Urinary bladder (tissue), 3 donors: ENCODE measurements at regions not wholly inside any gene's neighbourhood (a gene's known extent, or its start where the extent isn't known, plus 50 kb on each side); places are given as distances from the start of the nearest gene placed in this dataset.

Source experiments
- DNase-seq: peaks from one replicate; pipeline ENCODE4 v3.0.0-alpha.2; 2015; ENCODE audit errors: extremely low spot score
- H3K27ac ChIP-seq: one replicate; pipeline ENCODE4 v1.5.1; 2013; ENCODE audit warnings: low read depth, mild to moderate bottlenecking, moderate library complexity
- H3K36me3 ChIP-seq: one replicate; pipeline ENCODE4 v1.6.1; 2013; ENCODE audit warnings: mild to moderate bottlenecking, moderate library complexity; ENCODE audit not compliant: insufficient read depth
- H3K4me1 ChIP-seq: one replicate; pipeline ENCODE4 v1.6.1; 2013; ENCODE audit warnings: mild to moderate bottlenecking, moderate library complexity; ENCODE audit not compliant: insufficient read depth
- H3K4me3 ChIP-seq: one replicate; pipeline ENCODE4 v1.5.1; 2013; ENCODE audit warnings: low read depth, low read length
- WGBS: extraction: QIAGEN DNeasy Blood & Tissue Kit; methylation state at CpG from one replicate; pipeline ENCODE4 v1.1.7; 2013; 5-methylcytosine and 5-hydroxymethylcytosine counted together
- donor health status: healthy with polysubstance abuse.
- donor health status: healthy.

DNA sequence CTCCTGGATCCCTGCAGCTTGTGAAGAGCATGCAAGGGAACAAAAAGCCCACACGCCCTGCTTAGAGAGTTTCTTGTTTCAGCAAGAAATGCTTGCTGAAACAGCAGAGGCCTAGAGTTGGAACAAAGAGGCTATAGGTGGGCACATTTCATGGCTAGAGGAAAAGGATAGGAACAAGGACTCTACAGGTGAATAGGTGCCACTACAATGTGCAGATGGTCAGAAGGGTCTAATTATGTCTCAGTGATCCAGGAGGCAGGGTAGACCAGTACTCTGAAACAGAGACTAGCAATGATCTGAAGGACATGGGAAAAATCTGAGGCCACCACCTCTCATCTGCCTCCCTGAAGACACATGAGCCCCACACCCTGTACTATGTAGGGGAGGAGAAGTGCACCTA is 609.0 kb downstream of the REEP3 start:
- Histone ChIP-seq H3K4me3 (no peak overlapping the region), H3K36me3 (no peaks in the 10 kb centered on the region), H3K4me1 (no peaks in the 10 kb centered on the region), H3K27ac (no peak overlapping the region)
- no peak for DNase-seq
- WGBS: 71% methylated on average over 1 of the region's 1 CpG

DNA sequence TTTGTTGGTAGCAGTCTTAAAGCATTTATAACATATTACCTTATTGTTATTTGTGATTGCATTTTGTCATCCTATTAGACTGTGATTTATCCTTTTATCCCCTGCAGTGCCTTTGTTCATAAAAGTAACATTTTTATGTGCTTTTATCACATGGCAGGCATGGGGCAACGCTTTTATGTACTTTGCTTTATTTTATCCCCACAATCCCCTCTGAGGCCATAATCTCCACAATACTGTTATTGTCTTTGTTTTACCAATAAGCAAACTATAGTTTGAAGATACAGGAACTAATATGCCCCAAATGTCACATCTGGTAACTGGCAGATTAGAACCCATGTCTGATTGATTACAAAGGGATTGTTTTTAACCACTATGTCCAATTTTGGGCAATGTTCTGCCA is 613.5 kb downstream of the REEP3 start:
- DNase-seq: no peak
- H3K36me3 ChIP-seq: no peaks in the 10 kb centered on the region
- H3K4me1 ChIP-seq: no peaks in the 10 kb centered on the region
- H3K27ac ChIP-seq: no peak overlapping the region
- H3K4me3 ChIP-seq: no peak overlapping the region
- whole genome bisulfite sequencing: 43% methylated on average over 1 of the region's 1 CpG

DNA sequence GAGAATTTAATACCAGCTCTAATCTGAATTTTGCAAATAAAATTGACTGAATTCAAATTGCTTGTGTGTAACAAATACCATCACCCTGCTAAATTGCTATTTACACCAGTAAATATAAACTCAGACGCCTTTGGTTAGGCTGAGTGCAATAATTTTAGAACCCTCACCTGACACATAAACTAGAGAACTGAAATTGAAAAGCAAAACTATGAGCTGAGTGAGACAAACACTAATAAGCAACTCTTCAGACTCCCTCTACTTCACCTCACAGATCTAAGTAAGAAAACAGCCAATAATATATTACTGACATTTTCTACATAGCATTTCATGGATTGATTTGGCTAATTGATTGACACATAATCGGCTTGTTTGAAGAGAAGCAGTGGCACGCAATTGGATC is 621.2 kb downstream of the REEP3 start:
- WGBS: 86% methylated on average over 3 of the region's 3 CpGs
- no peak overlapping the region for H3K27ac ChIP-seq

DNA sequence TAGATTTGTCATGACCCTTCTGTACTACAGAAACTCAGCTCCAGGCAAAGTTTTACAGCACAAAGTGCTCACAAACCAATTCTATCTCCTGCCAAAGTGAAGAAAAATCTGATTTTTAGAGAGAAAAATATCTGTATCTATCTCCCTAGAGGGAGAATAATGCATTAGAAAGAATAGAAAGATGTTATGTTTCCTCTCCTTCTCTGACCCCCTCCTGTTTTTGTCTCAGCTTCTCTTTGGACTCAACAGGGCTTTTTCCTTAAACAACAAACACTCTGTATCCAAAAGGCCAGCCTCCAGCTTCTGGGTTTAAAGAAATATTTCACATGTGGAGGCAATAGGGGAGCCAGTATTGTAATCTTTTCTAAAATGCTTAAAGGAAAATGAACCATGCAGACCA is 627.4 kb downstream of the REEP3 start:
- no peaks in the 10 kb centered on the region for H3K36me3 ChIP-seq
- H3K4me1 ChIP-seq: no peaks in the 10 kb centered on the region
- no peak for DNase-seq
- H3K4me3 ChIP-seq: no peak overlapping the region
- H3K27ac ChIP-seq: no peak overlapping the region

More for the DNA sequence above, 621.2 kb downstream of the REEP3 start:
- DNase-seq: no peak
- no peaks in the 10 kb centered on the region for H3K4me1 ChIP-seq
- no peak overlapping the region for H3K4me3 ChIP-seq
- H3K36me3 ChIP-seq: no peaks in the 10 kb centered on the region

DNA sequence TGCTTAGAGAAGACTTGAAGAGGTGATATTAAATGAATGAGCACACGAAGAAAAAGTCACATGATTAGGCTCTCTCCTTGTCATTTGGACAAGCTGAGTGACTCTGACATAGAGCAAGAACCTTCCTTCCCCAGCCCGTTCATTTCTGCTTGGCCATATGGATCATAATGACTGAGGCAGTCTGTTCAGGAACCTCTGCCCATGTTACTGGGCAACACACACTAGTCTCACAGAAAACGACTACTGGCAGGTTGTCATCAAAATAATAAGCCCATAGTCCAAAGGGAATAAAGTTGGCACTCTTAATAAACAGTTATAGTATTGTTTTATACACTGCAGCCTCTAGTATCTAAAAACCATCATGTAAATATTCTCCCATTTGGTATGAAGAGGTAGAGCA is 635.0 kb downstream of the REEP3 start:
- H3K4me3 ChIP-seq: no peak overlapping the region
- 55% methylated on average over 3 of the region's 3 CpGs for WGBS
- no peak for DNase-seq
- H3K27ac ChIP-seq: no peak overlapping the region
- H3K4me1 ChIP-seq: no peaks in the 10 kb centered on the region
- no peaks in the 10 kb centered on the region for H3K36me3 ChIP-seq

DNA sequence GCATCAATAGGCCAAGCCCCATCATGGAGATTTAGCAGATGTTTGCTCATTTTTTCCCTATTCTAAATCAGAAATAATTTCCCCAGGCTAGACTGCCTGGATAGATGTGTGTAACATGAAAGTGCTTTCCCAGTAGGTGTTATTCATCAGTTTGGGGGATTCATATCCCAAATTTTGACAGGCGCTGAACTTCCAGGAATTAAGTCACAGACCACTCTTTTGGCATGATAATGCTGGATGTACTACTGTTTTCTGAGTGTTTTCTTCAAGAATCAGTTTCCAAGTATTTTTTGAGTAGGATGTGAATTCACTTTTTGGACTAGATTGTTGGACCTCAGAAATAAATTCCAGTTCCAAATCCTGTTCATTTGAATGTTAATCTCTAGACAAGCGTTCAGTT is 637.4 kb downstream of the REEP3 start:
- DNase-seq: no peak
- no peaks in the 10 kb centered on the region for H3K4me1 ChIP-seq
- 75% methylated on average over 2 of the region's 2 CpGs for WGBS
- H3K36me3 ChIP-seq: no peaks in the 10 kb centered on the region
- H3K27ac ChIP-seq: no peak overlapping the region
- H3K4me3 ChIP-seq: no peak overlapping the region

DNA sequence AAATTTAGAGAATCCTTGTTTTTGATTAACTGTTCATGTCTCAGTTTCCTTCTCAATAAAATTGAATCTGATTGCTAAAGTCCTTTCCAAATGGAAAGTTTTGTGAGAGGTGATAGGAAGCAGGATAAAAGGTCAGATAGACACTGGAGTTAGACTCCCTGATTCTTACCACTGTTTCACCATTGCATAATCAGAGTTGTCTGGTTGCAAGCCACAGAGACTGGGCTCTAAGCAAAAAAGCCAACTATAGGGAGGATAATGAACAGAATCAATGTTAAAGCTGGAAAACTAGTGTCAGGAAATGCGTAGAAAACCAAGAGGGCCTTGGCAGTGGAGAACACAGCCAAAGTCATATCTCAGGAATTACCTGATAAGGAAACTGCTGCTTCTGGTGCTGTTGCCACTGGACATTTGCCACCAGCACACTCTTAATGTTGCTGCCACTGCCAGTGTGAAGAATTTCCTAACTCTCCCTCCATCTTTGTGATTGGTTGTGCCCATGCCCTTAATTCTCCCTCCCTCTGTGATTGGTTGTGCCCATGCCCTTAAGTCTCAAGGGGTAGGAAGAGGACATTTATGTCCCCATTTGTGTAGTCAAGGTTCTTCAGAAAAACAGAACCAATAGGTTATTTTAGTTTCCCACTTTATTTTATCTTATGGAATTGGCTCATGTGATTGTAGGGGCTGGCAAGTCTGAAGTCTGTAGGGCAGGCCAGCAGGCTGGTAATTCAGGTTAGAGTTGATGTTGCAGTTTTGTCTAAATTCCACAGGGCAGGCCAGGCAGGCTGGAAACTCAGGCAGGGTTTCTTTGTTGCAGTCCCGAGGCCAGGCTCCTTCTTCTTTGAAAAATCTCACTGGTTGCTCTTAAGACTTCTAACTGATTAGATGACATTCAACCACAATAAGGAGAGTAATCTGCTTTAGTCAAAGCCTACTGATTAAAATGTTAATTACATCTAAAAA is 639.0 kb downstream of the REEP3 start:
- Histone ChIP-seq H3K36me3 (no peaks in the 10 kb centered on the region), H3K4me3 (no peak overlapping the region), H3K4me1 (no peaks in the 10 kb centered on the region), H3K27ac (no peak overlapping the region)
- DNase-seq: no peak
- 74% methylated on average over 2 of the region's 2 CpGs for WGBS

DNA sequence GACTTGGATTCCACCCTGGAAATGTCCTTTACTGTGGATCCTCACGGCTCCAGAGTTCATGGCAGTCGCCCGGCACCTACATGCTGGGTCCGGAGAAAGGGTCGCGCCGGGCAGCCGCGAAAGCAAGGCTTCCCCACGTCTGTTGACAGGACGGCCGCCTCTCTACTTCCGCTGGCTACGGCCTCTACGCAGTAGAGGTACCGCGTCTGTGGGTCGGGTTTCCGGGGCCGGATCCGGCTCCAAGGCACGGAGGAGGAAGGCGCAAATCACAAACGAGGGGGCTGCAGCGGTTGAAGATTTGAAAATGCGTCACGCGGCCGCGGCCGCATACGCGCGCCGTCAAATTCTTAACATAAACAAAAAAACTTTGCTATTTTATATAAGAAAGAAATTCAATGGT is 649.6 kb downstream of the REEP3 start:
- Histone ChIP-seq H3K36me3 (no peaks in the 10 kb centered on the region), H3K4me3 (no peak overlapping the region), H3K4me1 (no peaks in the 10 kb centered on the region), H3K27ac (no peak overlapping the region)
- DNase-seq: no peak
- 96% methylated on average over 35 of the region's 35 CpGs for WGBS

DNA sequence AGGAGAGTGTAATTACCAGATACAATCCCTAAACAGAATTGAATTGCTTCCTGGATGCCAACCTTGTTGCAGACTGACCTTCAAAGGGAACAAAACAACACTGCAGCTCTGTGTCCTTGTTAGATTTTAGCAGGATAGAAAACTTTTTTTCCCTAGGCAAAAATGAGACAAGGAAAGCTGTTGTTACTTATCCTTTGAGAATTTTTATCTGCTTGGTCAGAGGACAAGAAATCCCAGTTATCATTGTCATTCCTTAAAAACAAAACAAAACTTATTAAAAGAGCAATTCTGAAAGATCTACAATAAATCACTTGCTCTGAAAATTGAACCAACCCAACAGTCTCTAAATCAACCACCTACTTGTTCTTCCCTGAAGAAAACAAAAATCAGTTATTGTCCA is 652.6 kb downstream of the REEP3 start:
- H3K4me1 ChIP-seq: no peaks in the 10 kb centered on the region
- H3K36me3 ChIP-seq: no peaks in the 10 kb centered on the region
- H3K27ac ChIP-seq: no peak overlapping the region
- DNase-seq: no peak
- no peak overlapping the region for H3K4me3 ChIP-seq

DNA sequence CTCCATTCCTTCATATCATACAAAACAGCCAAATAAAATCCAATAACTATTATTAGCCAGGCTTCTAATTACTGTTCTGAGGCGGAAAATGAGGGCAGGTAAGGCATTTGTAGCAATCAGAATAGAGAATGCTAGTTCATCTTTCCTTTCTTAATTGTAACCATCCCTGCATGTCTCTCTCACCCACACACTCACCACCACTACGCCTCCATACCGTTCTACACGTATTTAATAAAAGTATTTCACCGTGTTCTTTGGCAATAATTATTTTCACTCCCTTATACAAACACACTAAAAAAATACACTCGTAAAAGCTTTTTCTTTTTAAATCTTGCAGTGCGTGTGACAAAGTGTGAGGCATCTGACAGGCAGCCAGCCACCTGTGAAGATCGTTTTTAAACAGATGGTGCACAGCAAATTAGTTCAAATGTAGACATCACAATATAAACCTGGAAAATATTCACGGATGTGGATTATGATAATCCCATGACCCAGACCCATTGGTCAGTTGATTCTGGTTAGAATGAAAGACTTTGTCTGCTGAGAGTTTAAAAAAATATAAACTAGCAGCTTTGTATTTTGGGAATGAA is 653.6 kb downstream of the REEP3 start:
- no peak for DNase-seq
- Histone ChIP-seq H3K4me3 (no peak overlapping the region), H3K27ac (no peak overlapping the region), H3K4me1 (no peaks in the 10 kb centered on the region), H3K36me3 (no peaks in the 10 kb centered on the region)
- WGBS: 47% methylated on average over 9 of the region's 9 CpGs

DNA sequence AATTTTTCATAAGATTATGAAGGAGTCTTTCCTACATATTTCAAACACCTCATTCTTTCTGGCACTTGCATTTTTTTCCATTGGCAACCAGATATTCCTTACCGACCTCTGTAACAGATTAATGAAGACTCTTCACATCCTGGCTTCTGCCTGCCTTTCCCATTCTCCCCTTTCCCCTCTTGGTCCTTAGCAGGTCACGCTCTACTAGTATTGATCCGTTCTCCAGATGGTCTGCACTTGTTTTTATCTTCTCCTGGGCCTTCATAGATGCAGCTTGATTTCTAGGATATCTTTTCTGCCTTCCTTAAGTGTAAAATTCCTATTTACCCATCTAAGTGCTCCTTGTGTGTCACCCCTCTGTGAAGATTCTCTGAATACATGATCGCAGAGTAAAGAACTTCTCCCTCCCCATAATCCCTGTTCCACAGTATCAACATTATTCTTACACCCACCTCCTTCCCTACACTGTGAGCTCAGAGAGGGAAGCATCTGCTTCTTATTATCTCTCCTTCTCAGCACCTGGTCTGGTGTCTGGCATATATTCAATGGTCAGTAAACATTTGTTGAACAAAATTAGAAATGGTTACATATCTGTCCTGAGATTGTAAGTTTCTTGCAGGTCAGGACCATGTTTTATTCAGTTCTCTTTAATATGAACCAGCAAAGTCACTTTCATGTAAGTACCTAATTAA is 654.2 kb downstream of the REEP3 start:
- H3K4me3 ChIP-seq: no peak overlapping the region
- WGBS: 66% methylated on average over 4 of the region's 4 CpGs
- no peaks in the 10 kb centered on the region for H3K36me3 ChIP-seq
- DNase-seq: no peak
- no peak overlapping the region for H3K27ac ChIP-seq
- H3K4me1 ChIP-seq: no peaks in the 10 kb centered on the region

DNA sequence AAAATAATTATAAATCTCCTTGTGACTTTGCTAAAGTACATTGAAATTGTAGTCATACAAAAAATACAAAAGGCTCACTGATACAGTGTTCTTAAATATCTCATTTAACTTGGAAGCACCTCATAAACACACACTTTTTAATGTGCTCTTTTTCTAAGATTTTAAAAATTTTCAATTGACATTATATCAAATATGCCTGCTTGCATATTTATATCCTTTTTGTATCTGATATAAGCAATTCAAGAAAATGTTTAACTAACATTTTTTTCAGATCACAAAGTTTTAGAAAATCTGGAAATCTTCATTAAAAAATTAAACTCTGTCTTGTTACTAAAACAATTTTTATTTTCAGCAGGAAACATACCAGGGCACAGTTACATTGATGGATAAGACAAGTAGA is 661.5 kb downstream of the REEP3 start:
- Histone ChIP-seq H3K36me3 (no peaks in the 10 kb centered on the region), H3K4me1 (no peaks in the 10 kb centered on the region), H3K4me3 (no peak overlapping the region), H3K27ac (no peak overlapping the region)
- DNase-seq: no peak

DNA sequence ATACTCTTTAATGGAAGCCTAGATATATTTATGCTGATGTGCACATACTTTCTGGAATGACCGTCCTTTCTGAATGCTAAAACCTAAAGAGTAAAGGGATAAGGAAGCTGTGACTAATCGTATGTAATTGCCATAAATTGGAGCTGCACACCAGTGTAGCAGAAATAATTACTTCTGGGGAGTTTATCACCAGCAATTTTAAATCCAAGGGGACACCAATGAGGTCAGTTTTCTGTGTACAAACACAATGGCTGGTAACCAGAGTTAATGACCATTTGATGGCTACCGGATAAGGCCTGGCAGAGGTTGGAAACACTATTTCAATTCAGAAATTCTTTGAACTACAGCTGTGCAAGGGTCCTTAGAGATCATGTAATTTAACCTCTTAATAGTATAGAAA is 670.1 kb downstream of the REEP3 start:
- H3K27ac ChIP-seq: no peak overlapping the region
- no peak overlapping the region for H3K4me3 ChIP-seq
- no peak for DNase-seq
- no peaks in the 10 kb centered on the region for H3K4me1 ChIP-seq
- WGBS: 52% methylated on average over 3 of the region's 3 CpGs
- no peaks in the 10 kb centered on the region for H3K36me3 ChIP-seq
